ENCODE measurements at regions not wholly inside any gene's neighbourhood (a gene's known extent, or its start where the extent isn't known, plus 50 kb on each side); places are given as distances from the start of the nearest gene placed in this dataset.
"Not testable (repeated sequence)": the region's sequence is repeated elsewhere in the genome, so short reads cannot be mapped to it uniquely, and the experiment has no call there.

GRCh38 chr2:77873506-77873905 is 351.3 kb upstream of the LRRTM4 start:
- H3K4me3 ChIP-seq (ENCODE audit: low read depth, low read length) = no peak overlapping the region
- DNase-seq (ENCODE audit: low read depth, low spot score) = no peak
- TF ChIP-seq CTCF (IDR thresholded peaks at IDR 0.05; ENCODE audit: insufficient read depth, low read length, missing control alignments) = no peak
- POLR2A ChIA-PET = no interaction called here
- CTCF ChIA-PET = no interaction called here

DNA sequence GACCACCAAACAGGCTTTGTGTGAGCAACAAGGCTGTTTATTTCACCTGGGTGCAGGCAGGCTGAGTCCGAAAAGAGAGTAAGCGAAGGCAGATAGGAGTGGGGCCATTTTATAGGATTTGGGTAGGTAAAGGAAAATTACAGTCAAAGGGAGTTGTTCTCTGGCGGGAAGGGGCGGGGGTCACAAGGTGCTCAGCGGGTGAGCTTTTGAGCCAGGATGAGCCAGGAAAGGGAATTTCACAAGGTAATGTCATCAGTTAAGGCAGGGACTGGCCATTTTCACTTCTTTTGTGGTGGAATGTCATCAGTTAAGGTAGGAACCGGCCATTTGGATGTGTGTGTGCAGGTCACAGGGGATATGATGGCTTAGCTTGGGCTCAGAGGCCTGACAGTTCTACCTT is 378.0 kb upstream of the LRRTM4 start:
- H3K4me3 ChIP-seq (ENCODE audit: low read depth, low read length); CTCF ChIA-PET; POLR2A ChIA-PET; DNase-seq (ENCODE audit: low read depth, low spot score): not testable (repeated sequence)

DNA sequence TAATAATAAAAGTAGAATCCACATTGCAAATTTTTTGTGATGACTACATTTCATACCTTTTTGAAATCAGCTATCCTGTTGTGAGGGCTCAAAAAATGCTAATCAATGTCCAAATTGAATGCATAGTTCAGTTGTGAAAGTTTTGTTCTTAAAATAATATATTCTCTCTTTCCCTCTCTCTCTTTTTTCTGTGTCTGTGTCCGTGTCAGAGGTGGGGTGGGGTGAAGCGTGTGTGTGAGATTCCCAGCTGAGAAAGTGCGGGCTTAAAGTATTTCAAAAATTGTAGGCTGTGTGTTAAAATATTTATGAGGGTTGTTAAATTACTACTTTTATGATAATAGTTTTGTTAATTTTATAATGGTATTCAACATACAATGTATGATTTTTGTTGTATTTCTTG is 388.0 kb upstream of the LRRTM4 start:
- DNase-seq (ENCODE audit: low read depth, low spot score) = no peak
- CTCF ChIA-PET = no interaction called here

GRCh38 chr2:77920838-77921366 is 398.7 kb upstream of the LRRTM4 start:
- POLR2A ChIA-PET = no interaction called here
- CTCF ChIA-PET = no interaction called here
- H3K4me3 ChIP-seq (ENCODE audit: low read depth, low read length) = no peak overlapping the region

More for the DNA sequence above, 388.0 kb upstream of the LRRTM4 start:
- H3K4me3 ChIP-seq (ENCODE audit: low read depth, low read length) = no peak overlapping the region
- POLR2A ChIA-PET = no interaction called here
- no peak for TF ChIP-seq CTCF (IDR thresholded peaks at IDR 0.05; ENCODE audit: insufficient read depth, low read length, missing control alignments)

DNA sequence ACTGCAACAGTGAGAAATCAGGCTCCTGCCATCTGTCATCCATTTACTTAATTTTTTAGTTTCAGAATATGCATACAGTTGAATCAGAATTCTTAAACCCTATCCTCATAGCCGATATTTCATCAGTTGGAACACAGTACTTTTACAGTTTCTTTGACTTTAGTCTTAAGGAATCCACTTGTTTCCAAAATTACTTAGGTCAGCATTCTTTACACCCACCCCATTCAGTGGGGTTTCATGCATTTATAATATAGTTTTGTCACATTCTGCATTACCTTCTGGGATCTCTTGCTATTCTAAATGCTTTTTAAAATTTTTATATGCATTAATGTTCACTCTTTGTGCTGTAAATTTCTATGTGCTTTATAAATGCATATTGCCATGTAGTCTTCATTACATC is 400.4 kb upstream of the LRRTM4 start:
- no peak for DNase-seq (ENCODE audit: low read depth, low spot score)
- H3K4me3 ChIP-seq (ENCODE audit: low read depth, low read length) = no peak overlapping the region
- TF ChIP-seq CTCF (IDR thresholded peaks at IDR 0.05; ENCODE audit: insufficient read depth, low read length, missing control alignments) = no peak
- ChIA-PET CTCF (no interaction called here), POLR2A (no interaction called here)

More at GRCh38 chr2:77920838-77921366, 398.7 kb upstream of the LRRTM4 start:
- TF ChIP-seq CTCF (IDR thresholded peaks at IDR 0.05; ENCODE audit: insufficient read depth, low read length, missing control alignments) = no peak
- no peak for DNase-seq (ENCODE audit: low read depth, low spot score)

DNA sequence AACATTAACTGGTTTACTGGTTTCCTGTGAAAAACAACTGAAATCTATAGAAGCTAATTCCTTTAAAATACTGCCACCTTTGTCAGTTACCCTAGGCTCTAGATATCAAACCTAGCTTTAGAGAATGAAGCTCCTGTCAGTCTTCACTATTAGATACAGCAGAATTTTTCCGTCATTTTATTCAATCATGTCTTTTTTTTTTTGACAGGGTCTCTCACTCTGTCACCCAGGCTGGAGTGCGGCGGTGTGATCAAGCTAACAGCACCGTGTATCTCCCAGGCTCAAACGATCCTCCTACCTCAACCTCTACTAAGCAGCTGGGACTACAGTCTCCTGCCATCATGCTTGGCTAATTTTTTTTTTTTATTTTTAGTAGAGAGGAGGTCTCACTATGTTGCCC is 415.2 kb upstream of the LRRTM4 start:
- ChIA-PET POLR2A (no interaction called here), CTCF (no interaction called here)
- no peak overlapping the region for H3K4me3 ChIP-seq (ENCODE audit: low read depth, low read length)
- no peak for DNase-seq (ENCODE audit: low read depth, low spot score)
- TF ChIP-seq CTCF (IDR thresholded peaks at IDR 0.05; ENCODE audit: insufficient read depth, low read length, missing control alignments) = no peak

DNA sequence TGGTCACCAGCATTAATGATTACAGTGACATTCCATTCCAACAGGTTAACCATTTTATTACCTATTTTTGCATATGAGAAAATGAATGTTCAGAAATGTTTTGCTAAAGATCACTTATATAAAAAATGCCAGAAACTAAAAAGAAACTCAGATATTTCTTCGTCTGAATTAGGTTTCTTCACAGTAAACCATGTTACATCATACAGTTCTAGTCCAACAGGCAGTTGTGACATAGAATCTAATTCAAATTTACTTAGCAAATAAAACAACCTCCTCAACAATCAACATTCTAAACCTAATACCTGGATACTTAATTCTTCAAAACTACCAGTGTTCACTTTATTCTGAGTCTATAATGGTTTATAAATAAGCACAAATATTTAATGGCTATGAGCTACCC is 416.3 kb upstream of the LRRTM4 start:
- no peak for TF ChIP-seq CTCF (IDR thresholded peaks at IDR 0.05; ENCODE audit: insufficient read depth, low read length, missing control alignments)
- DNase-seq (ENCODE audit: low read depth, low spot score) = no peak
- ChIA-PET POLR2A (no interaction called here), CTCF (no interaction called here)
- H3K4me3 ChIP-seq (ENCODE audit: low read depth, low read length) = no peak overlapping the region
